WERI-Rb-1 (cell line): ENCODE measurements at regions not wholly inside any gene's neighbourhood (a gene's known extent, or its start where the extent isn't known, plus 50 kb on each side); places are given as distances from the start of the nearest gene placed in this dataset.

ENCODE experiments used
- DNase-seq: peaks from one replicate; pipeline ENCODE4 v3.0.0-alpha.2; 2020
- H3K27ac ChIP-seq: fragments of 250-450 bp; sonication (Bioruptor Pico); 2 replicates; pipeline ENCODE4 v1.5.1; 2020; ENCODE audit warnings: mild to moderate bottlenecking, moderate library complexity
- H3K27me3 ChIP-seq: fragments of 250-450 bp; sonication (Bioruptor Pico); 2 replicates; pipeline ENCODE4 v1.5.1; 2021; ENCODE audit warnings: mild to moderate bottlenecking, low read depth, moderate library complexity; ENCODE audit not compliant: insufficient read depth, severe bottlenecking
- H3K36me3 ChIP-seq: fragments of 250-450 bp; sonication (Bioruptor Pico); 2 replicates; pipeline ENCODE4 v1.5.1; 2020; ENCODE audit warnings: mild to moderate bottlenecking, moderate library complexity
- H3K4me3 ChIP-seq: 2 replicates; pipeline ENCODE4 v1.5.1; 2011; ENCODE audit warnings: low read depth, mild to moderate bottlenecking, control low read depth, low read length
- H3K9me3 ChIP-seq: fragments of 250-450 bp; sonication (Bioruptor Pico); 2 replicates; pipeline ENCODE4 v1.5.1; 2021; ENCODE audit warnings: mild to moderate bottlenecking, moderate library complexity; ENCODE audit not compliant: severe bottlenecking
- CTCF ChIP-seq: IDR thresholded peaks from 2 replicates; pipeline ENCODE4 v1.5.1; 2011; ENCODE audit warnings: low read depth, mild to moderate bottlenecking, control low read depth, inconsistent platforms, low read length

GRCh38 chr9:29390859-29391258, 1817.6 kb upstream of the C9orf72 start:
- Histone ChIP-seq H3K36me3 (no peaks in the 10 kb centered on the region), H3K27me3 (no peaks in the 10 kb centered on the region), H3K4me3 (no peak overlapping the region), H3K27ac (no peak overlapping the region), H3K9me3 (no peaks in the 10 kb centered on the region)
- no peak for DNase-seq
- TF ChIP-seq CTCF: no peak

GRCh38 chr9:29393064-29393463, 1819.8 kb upstream of the C9orf72 start:
- no peaks in the 10 kb centered on the region for H3K9me3 ChIP-seq
- TF ChIP-seq CTCF: no peak
- no peak overlapping the region for H3K4me3 ChIP-seq
- no peak overlapping the region for H3K27ac ChIP-seq
- no peaks in the 10 kb centered on the region for H3K27me3 ChIP-seq
- no peak for DNase-seq
- no peaks in the 10 kb centered on the region for H3K36me3 ChIP-seq

- Histone ChIP-seq H3K9me3 (no peaks in the 10 kb centered on the region), H3K36me3 (no peaks in the 10 kb centered on the region), H3K4me3 (no peak overlapping the region), H3K27me3 (no peaks in the 10 kb centered on the region), H3K27ac (no peak overlapping the region)
- DNase-seq: no peak
- TF ChIP-seq CTCF: no peak
Observed at GRCh38 chr9:29394855-29395254, 1821.6 kb upstream of the C9orf72 start.

- H3K27me3 ChIP-seq: no peaks in the 10 kb centered on the region
- H3K36me3 ChIP-seq: no peaks in the 10 kb centered on the region
- H3K27ac ChIP-seq: no peak overlapping the region
- TF ChIP-seq CTCF: no peak
- DNase-seq: no peak
- H3K4me3 ChIP-seq: no peak overlapping the region
- H3K9me3 ChIP-seq: no peaks in the 10 kb centered on the region
Observed at GRCh38 chr9:29397148-29397547, 1823.9 kb upstream of the C9orf72 start.

GRCh38 chr9:29416204-29416603, 1842.9 kb upstream of the C9orf72 start:
- H3K36me3 ChIP-seq: no peaks in the 10 kb centered on the region
- H3K27me3 ChIP-seq: no peaks in the 10 kb centered on the region
- H3K27ac ChIP-seq: no peak overlapping the region
- H3K4me3 ChIP-seq: no peak overlapping the region
- H3K9me3 ChIP-seq: no peaks in the 10 kb centered on the region
- DNase-seq: no peak
- no peak for TF ChIP-seq CTCF

- H3K9me3 ChIP-seq: no peaks in the 10 kb centered on the region
- H3K27ac ChIP-seq: no peak overlapping the region
- H3K36me3 ChIP-seq: no peaks in the 10 kb centered on the region
- H3K27me3 ChIP-seq: no peaks in the 10 kb centered on the region
- DNase-seq: no peak
- no peak for TF ChIP-seq CTCF
- H3K4me3 ChIP-seq: no peak overlapping the region
Observed at GRCh38 chr9:29422438-29422837, 1849.2 kb upstream of the C9orf72 start.
